Astrocyte (in vitro differentiated cells and primary cell): ENCODE measurements at regions not wholly inside any gene's neighbourhood (a gene's known extent, or its start where the extent isn't known, plus 50 kb on each side); places are given as distances from the start of the nearest gene placed in this dataset.

Experiments used
- DNase-seq: peaks from one replicate; pipeline ENCODE4 v3.0.0-alpha.2; 2010; ENCODE audit warnings: low read depth
- FAIRE-seq: peaks from 2 replicates; lab custom pipeline; 2011; peaks lifted over from hg19 to GRCh38; lab: Jason Lieb, UNC
- H2AFZ ChIP-seq: 2 replicates; pipeline ENCODE4 v1.6.0; 2012; ENCODE audit warnings: low read depth, low read length, inconsistent platforms
- H3K27ac ChIP-seq: 2 replicates; pipeline ENCODE4 v1.5.1; 2011; ENCODE audit warnings: low read depth, low read length, inconsistent platforms
- H3K27me3 ChIP-seq: 2 replicates; pipeline ENCODE4 v1.6.0; 2011; ENCODE audit warnings: low read length, inconsistent platforms; ENCODE audit not compliant: insufficient read depth
- H3K36me3 ChIP-seq: 2 replicates; pipeline ENCODE4 v1.5.1; 2011; ENCODE audit warnings: low read length, inconsistent platforms; ENCODE audit not compliant: insufficient read depth
- H3K4me1 ChIP-seq: 2 replicates; pipeline ENCODE4 v1.5.1; 2011; ENCODE audit warnings: low read length, inconsistent platforms; ENCODE audit not compliant: insufficient read depth
- H3K4me2 ChIP-seq: 2 replicates; pipeline ENCODE4 v1.6.0; 2012; ENCODE audit warnings: low read length, inconsistent platforms
- H3K4me3 ChIP-seq: 2 replicates; pipeline ENCODE4 v1.5.1; 2011; ENCODE audit warnings: low read depth, mild to moderate bottlenecking, low read length, inconsistent platforms; ENCODE audit not compliant: insufficient read depth
- H3K79me2 ChIP-seq: 2 replicates; pipeline ENCODE4 v1.6.0; 2012; ENCODE audit warnings: mild to moderate bottlenecking, low read length, inconsistent platforms; ENCODE audit not compliant: insufficient read depth
- H3K9ac ChIP-seq: 2 replicates; pipeline ENCODE4 v1.6.0; 2012; ENCODE audit warnings: mild to moderate bottlenecking, low read length, inconsistent platforms
- H3K9me3 ChIP-seq: 2 replicates; pipeline ENCODE4 v1.5.1; 2012; ENCODE audit warnings: low read depth, mild to moderate bottlenecking, low read length, inconsistent platforms; ENCODE audit not compliant: insufficient read depth
- H4K20me1 ChIP-seq: 2 replicates; pipeline ENCODE4 v1.6.0; 2012; ENCODE audit warnings: low read length, inconsistent platforms; ENCODE audit not compliant: insufficient read depth
- H3K27ac Mint-ChIP-seq: one replicate; pipeline ENCODE4 v1.8.0; 2021; ENCODE audit warnings: mild to moderate bottlenecking, mixed read lengths; ENCODE audit not compliant: unreplicated experiment
- H3K27me3 Mint-ChIP-seq: one replicate; pipeline ENCODE4 v1.8.0; 2021; ENCODE audit warnings: low read depth, mixed read lengths; ENCODE audit not compliant: unreplicated experiment
- H3K36me3 Mint-ChIP-seq: one replicate; pipeline ENCODE4 v1.8.0; 2021; ENCODE audit warnings: low read depth, mixed read lengths; ENCODE audit not compliant: unreplicated experiment
- H3K4me1 Mint-ChIP-seq: one replicate; pipeline ENCODE4 v1.8.0; 2021; ENCODE audit warnings: low read depth, mixed read lengths; ENCODE audit not compliant: unreplicated experiment
- H3K4me3 Mint-ChIP-seq: one replicate; pipeline ENCODE4 v1.8.0; 2021; ENCODE audit warnings: mild to moderate bottlenecking, moderate library complexity, mixed read lengths; ENCODE audit not compliant: unreplicated experiment
- H3K9me3 Mint-ChIP-seq: one replicate; pipeline ENCODE4 v1.8.0; 2021; ENCODE audit warnings: mild to moderate bottlenecking, mixed read lengths; ENCODE audit not compliant: unreplicated experiment
- CTCF ChIP-seq: IDR thresholded peaks from 2 replicates; pipeline ENCODE4 v1.5.1; 2011; ENCODE audit warnings: low read depth, mild to moderate bottlenecking, inconsistent platforms, low read length, moderate library complexity; ENCODE audit not compliant: insufficient read depth
- EZH2 ChIP-seq: IDR thresholded peaks from 2 replicates; pipeline ENCODE4 v1.6.1; 2012; ENCODE audit warnings: mild to moderate bottlenecking, low read length, inconsistent platforms; ENCODE audit not compliant: insufficient read depth

GRCh38 chr10:71005337-71006305 lies 117.3 kb upstream of the PCBD1 start:
- H3K4me3 ChIP-seq, result no peak overlapping the region
- FAIRE-seq (no peak), DNase-seq (no peak)
- no peak overlapping the region for H3K27ac ChIP-seq
- H2AFZ ChIP-seq, result no peak overlapping the region
- TF ChIP-seq CTCF, result no peak
- no peak for TF ChIP-seq EZH2
- no peak overlapping the region for H3K9ac ChIP-seq
- peaks cover 68% of the 10 kb centered on the region for H3K27me3 Mint-ChIP-seq
- H3K9me3 Mint-ChIP-seq, result peaks cover 8% of the 10 kb centered on the region
- no peaks in the 10 kb centered on the region for H3K9me3 ChIP-seq
- H3K4me1 Mint-ChIP-seq, result no peaks in the 10 kb centered on the region
- H3K36me3 Mint-ChIP-seq, result no peaks in the 10 kb centered on the region
- no peaks in the 10 kb centered on the region for H3K36me3 ChIP-seq
- H3K4me3 Mint-ChIP-seq, result no peak overlapping the region
- peaks cover 9% of the 10 kb centered on the region for H3K27me3 ChIP-seq
- H3K4me2 ChIP-seq, result no peak overlapping the region
- no peaks in the 10 kb centered on the region for H3K4me1 ChIP-seq
- H4K20me1 ChIP-seq, result no peaks in the 10 kb centered on the region
- H3K79me2 ChIP-seq, result no peaks in the 10 kb centered on the region
- H3K27ac Mint-ChIP-seq, result no peak overlapping the region

GRCh38 chr10:71006506-71006905 lies 118.1 kb upstream of the PCBD1 start:
- TF ChIP-seq EZH2 (no peak), CTCF (no peak)
- H3K36me3 Mint-ChIP-seq, result no peaks in the 10 kb centered on the region
- DNase-seq (no peak), FAIRE-seq (no peak)
- Histone ChIP-seq H3K36me3 (no peaks in the 10 kb centered on the region), H3K4me1 (no peaks in the 10 kb centered on the region), H2AFZ (no peak overlapping the region), H3K9me3 (no peaks in the 10 kb centered on the region), H3K4me2 (no peak overlapping the region), H4K20me1 (no peaks in the 10 kb centered on the region), H3K79me2 (no peaks in the 10 kb centered on the region), H3K27me3 (peaks cover 9% of the 10 kb centered on the region), H3K27ac (no peak overlapping the region), H3K9ac (no peak overlapping the region), H3K4me3 (no peak overlapping the region)
- H3K27me3 Mint-ChIP-seq, result peaks cover 72% of the 10 kb centered on the region
- H3K27ac Mint-ChIP-seq, result no peak overlapping the region
- no peaks in the 10 kb centered on the region for H3K4me1 Mint-ChIP-seq
- no peak overlapping the region for H3K4me3 Mint-ChIP-seq
- peaks cover 8% of the 10 kb centered on the region for H3K9me3 Mint-ChIP-seq

GRCh38 chr10:71007516-71007915 lies 119.2 kb upstream of the PCBD1 start:
- no peaks in the 10 kb centered on the region for H4K20me1 ChIP-seq
- TF ChIP-seq CTCF (no peak), EZH2 (no peak)
- H3K27ac Mint-ChIP-seq, result no peak overlapping the region
- H3K27me3 ChIP-seq, result peaks cover 7% of the 10 kb centered on the region
- FAIRE-seq, result no peak
- H3K4me2 ChIP-seq, result no peak overlapping the region
- H3K4me3 Mint-ChIP-seq, result no peak overlapping the region
- H2AFZ ChIP-seq, result no peak overlapping the region
- peaks cover 6% of the 10 kb centered on the region for H3K9me3 Mint-ChIP-seq
- no peaks in the 10 kb centered on the region for H3K36me3 ChIP-seq
- no peak overlapping the region for H3K27ac ChIP-seq
- no peak for DNase-seq
- no peak overlapping the region for H3K4me3 ChIP-seq
- no peaks in the 10 kb centered on the region for H3K9me3 ChIP-seq
- H3K9ac ChIP-seq, result no peak overlapping the region
- no peaks in the 10 kb centered on the region for H3K4me1 Mint-ChIP-seq
- peaks cover 69% of the 10 kb centered on the region for H3K27me3 Mint-ChIP-seq
- no peaks in the 10 kb centered on the region for H3K4me1 ChIP-seq
- no peaks in the 10 kb centered on the region for H3K79me2 ChIP-seq
- no peaks in the 10 kb centered on the region for H3K36me3 Mint-ChIP-seq
